H1 (cell line): ENCODE measurements at regions not wholly inside any gene's neighbourhood (a gene's known extent, or its start where the extent isn't known, plus 50 kb on each side); places are given as distances from the start of the nearest gene placed in this dataset.

Experiments
- CTCF ChIA-PET: fragments of 300-600 bp; sonication (Branson Sonifier 250); formaldehyde crosslinking; loops from one replicate; lab custom pipeline; 2021; ENCODE audit not compliant: partially characterized antibody; lab: Charles Lee
- POLR2A ChIA-PET: fragments of 300-600 bp; sonication (Branson Sonifier 250); formaldehyde crosslinking; loops from one replicate; lab custom pipeline; 2021; ENCODE audit warnings: inconsistent platforms; ENCODE audit not compliant: partially characterized antibody; lab: Charles Lee
- DNase-seq, 2 experiments: peaks; one replicate each; pipeline versions ENCODE4 v3.0.0 to v3.0.0-alpha.2; 2010 to 2022; ENCODE audit warnings: low spot score in 2 of 2, low read depth in 1 of 2, mixed read lengths in 1 of 2
- FAIRE-seq: peaks from 2 replicates; lab custom pipeline; 2011; peaks lifted over from hg19 to GRCh38; lab: Jason Lieb, UNC
- H2AFZ ChIP-seq: 2 replicates; pipeline ENCODE4 v1.8.1; 2012; ENCODE audit warnings: low read length, inconsistent platforms
- H2AK5ac ChIP-seq: 2 replicates; pipeline ENCODE4 v1.6.1; 2013; ENCODE audit warnings: low read depth, low read length
- H2BK120ac ChIP-seq: replicated peaks from 2 replicates; pipeline ENCODE3; 2013; ENCODE audit warnings: low read depth, low read length, inconsistent platforms
- H2BK12ac ChIP-seq: 2 replicates; pipeline ENCODE4 v1.6.1; 2013; ENCODE audit warnings: low read depth, low read length
- H2BK15ac ChIP-seq: 2 replicates; pipeline ENCODE4 v1.6.1; 2013; ENCODE audit warnings: low read length
- H2BK20ac ChIP-seq: 2 replicates; pipeline ENCODE4 v1.6.1; 2013; ENCODE audit warnings: low read length
- H2BK5ac ChIP-seq: 2 replicates; pipeline ENCODE4 v1.6.1; 2013; ENCODE audit warnings: low read depth, low read length
- H3K14ac ChIP-seq: 2 replicates; pipeline ENCODE4 v1.6.1; 2013; ENCODE audit warnings: inconsistent platforms; ENCODE audit not compliant: insufficient read length
- H3K18ac ChIP-seq: 2 replicates; pipeline ENCODE4 v1.6.1; 2013; ENCODE audit warnings: low read length; ENCODE audit errors: extremely low read depth
- H3K23ac ChIP-seq: 2 replicates; pipeline ENCODE4 v1.6.1; 2013; ENCODE audit warnings: inconsistent platforms; ENCODE audit not compliant: insufficient read length
- H3K23me2 ChIP-seq: 2 replicates; pipeline ENCODE4 v1.6.1; 2013; ENCODE audit warnings: low read depth, low read length
- H3K27ac ChIP-seq: 2 replicates; pipeline ENCODE4 v1.6.1; 2011; ENCODE audit warnings: low read depth, low read length, inconsistent platforms
- H3K27me3 ChIP-seq, 4 experiments: replicated peaks in 1 of 4; 1 replicate in 1 of 4; 2 replicates in 3 of 4; pipeline versions ENCODE4 v1.6.1 to v1.8.1; 2011 to 2013; ENCODE audit warnings: low read length in 3 of 4, mild to moderate bottlenecking in 3 of 4, inconsistent platforms in 2 of 4, mixed read lengths in 2 of 4, moderate library complexity in 1 of 4; ENCODE audit not compliant: control insufficient read depth in 3 of 4, insufficient read depth in 3 of 4; ENCODE audit errors: extremely low read depth in 1 of 4
- H3K36me3 ChIP-seq, 4 experiments: 2 replicates each; pipeline versions ENCODE4 v1.6.1 to v1.8.1; 2011 to 2013; ENCODE audit warnings: mild to moderate bottlenecking in 4 of 4, low read length in 3 of 4, moderate library complexity in 2 of 4, control low read depth in 1 of 4, inconsistent platforms in 1 of 4; ENCODE audit not compliant: insufficient read depth in 4 of 4, control insufficient read depth in 2 of 4
- H3K4ac ChIP-seq: replicated peaks from 2 replicates; pipeline ENCODE3; 2013; ENCODE audit warnings: low read length, low read depth, mixed read lengths, inconsistent platforms; ENCODE audit not compliant: insufficient read length
- H3K4me1 ChIP-seq, 4 experiments: replicated peaks in 1 of 4; 1 replicate in 1 of 4; 2 replicates in 3 of 4; pipeline versions ENCODE4 v1.6.1 to v1.8.1; 2011 to 2013; ENCODE audit warnings: low read length in 3 of 4, inconsistent platforms in 2 of 4, mixed read lengths in 1 of 4; ENCODE audit not compliant: insufficient read depth in 4 of 4, control insufficient read depth in 3 of 4
- H3K4me2 ChIP-seq, 2 experiments: 2 replicates each; pipeline versions ENCODE4 v1.6.1 to v1.8.1; 2011 to 2013; ENCODE audit warnings: low read depth in 2 of 2, low read length in 2 of 2, control low read depth in 1 of 2, inconsistent platforms in 1 of 2, mild to moderate bottlenecking in 1 of 2; ENCODE audit not compliant: insufficient read depth in 1 of 2
- H3K4me3 ChIP-seq, 4 experiments: fragments of 200-600, 300-600 bp in 1 of 4; sonication (generic), shearing (Covaris generic), sonication (Bioruptor Twin) in 1 of 4; 2 replicates each; pipeline versions ENCODE4 v1.5.1 to v1.8.1; 2011 to 2016; ENCODE audit warnings: low read length in 4 of 4, low read depth in 3 of 4, control low read depth in 2 of 4, inconsistent platforms in 2 of 4, mild to moderate bottlenecking in 2 of 4, mixed read lengths in 1 of 4, moderate library complexity in 1 of 4; ENCODE audit not compliant: insufficient read depth in 2 of 4; ENCODE audit errors: extremely low read depth in 1 of 4
- H3K56ac ChIP-seq: replicated peaks from 2 replicates; pipeline ENCODE3; 2013; ENCODE audit warnings: low read depth, mild to moderate bottlenecking, mixed read lengths, low read length, inconsistent platforms; ENCODE audit not compliant: insufficient read length
- H3K79me1 ChIP-seq: 2 replicates; pipeline ENCODE4 v1.6.1; 2013; ENCODE audit warnings: low read depth, low read length, control low read depth
- H3K79me2 ChIP-seq, 2 experiments: 2 replicates each; pipeline versions ENCODE4 v1.6.1 to v1.8.1; 2012 to 2013; ENCODE audit warnings: low read length in 2 of 2, mild to moderate bottlenecking in 2 of 2, inconsistent platforms in 1 of 2; ENCODE audit not compliant: insufficient read depth in 2 of 2, control insufficient read depth in 1 of 2
- H3K9ac ChIP-seq, 4 experiments: replicated peaks in 1 of 4; 1 replicate in 1 of 4; 2 replicates in 3 of 4; pipeline versions ENCODE4 v1.6.1 to v1.8.1; 2011 to 2013; ENCODE audit warnings: low read depth in 3 of 4, low read length in 3 of 4, control low read depth in 2 of 4, mild to moderate bottlenecking in 2 of 4, moderate library complexity in 2 of 4, inconsistent platforms in 1 of 4; ENCODE audit errors: extremely low read depth in 1 of 4
- H3K9me3 ChIP-seq, 2 experiments: 2 replicates each; pipeline versions ENCODE4 v1.6.1 to v1.8.1; 2012 to 2013; ENCODE audit warnings: mild to moderate bottlenecking in 2 of 2, moderate library complexity in 2 of 2, control low read depth in 1 of 2, inconsistent platforms in 1 of 2, low read depth in 1 of 2, low read length in 1 of 2, mixed read lengths in 1 of 2; ENCODE audit not compliant: insufficient read depth in 2 of 2
- H4K20me1 ChIP-seq, 2 experiments: replicated peaks in 1 of 2; 2 replicates each; pipeline versions ENCODE3 to v1.8.1; 2011 to 2013; ENCODE audit warnings: inconsistent platforms in 2 of 2, low read length in 2 of 2, mild to moderate bottlenecking in 1 of 2; ENCODE audit not compliant: insufficient read depth in 2 of 2, control insufficient read depth in 1 of 2
- H4K5ac ChIP-seq: 2 replicates; pipeline ENCODE4 v1.6.1; 2013; ENCODE audit warnings: low read length, low read depth, mixed read lengths, inconsistent platforms; ENCODE audit not compliant: insufficient read length
- H4K8ac ChIP-seq: 2 replicates; pipeline ENCODE4 v1.8.0; 2013; ENCODE audit warnings: mild to moderate bottlenecking, moderate library complexity, low read length, inconsistent platforms; ENCODE audit not compliant: insufficient read depth; ENCODE audit errors: extremely low read depth
- H4K91ac ChIP-seq: replicated peaks from 2 replicates; pipeline ENCODE3; 2013; ENCODE audit warnings: low read length, mixed read lengths, inconsistent platforms; ENCODE audit not compliant: insufficient read length
- CHD1 ChIP-seq: IDR thresholded peaks from 2 replicates; pipeline ENCODE4 v1.6.1; 2012; ENCODE audit warnings: low read depth, low read length, improper control_type of control experiment
- EZH2 ChIP-seq: fragments of 200-600 bp; sonication (generic); IDR thresholded peaks from 2 replicates; pipeline ENCODE4 v1.7.1; 2012; ENCODE audit warnings: low read depth, mild to moderate bottlenecking, moderate library complexity, low read length, inconsistent platforms; ENCODE audit not compliant: severe bottlenecking
- GTF2F1 ChIP-seq: IDR thresholded peaks from 2 replicates; pipeline ENCODE4 v1.6.1; 2012; ENCODE audit warnings: low read depth, low read length, improper control_type of control experiment, borderline replicate concordance
- JUND ChIP-seq: IDR thresholded peaks from 2 replicates; pipeline ENCODE4 v1.6.1; 2011; ENCODE audit warnings: mild to moderate bottlenecking, improper control_type of control experiment, low read length
- KDM5A ChIP-seq: fragments of 200-600 bp; IDR thresholded peaks from 2 replicates; pipeline ENCODE4 v1.7.1; 2012; ENCODE audit warnings: mild to moderate bottlenecking, low read length, inconsistent platforms, mixed read lengths
- POLR2AphosphoS5 ChIP-seq: IDR thresholded peaks from 2 replicates; pipeline ENCODE4 v1.6.1; 2011; ENCODE audit warnings: low read depth, low read length
- SAP30 ChIP-seq: fragments of 300-600 bp; sonication (generic); IDR thresholded peaks from 2 replicates; pipeline ENCODE4 v1.7.1; 2012; ENCODE audit warnings: low read length, moderate library complexity, mild to moderate bottlenecking, inconsistent platforms; ENCODE audit not compliant: insufficient read depth, insufficient replicate concordance
- SIX5 ChIP-seq: IDR thresholded peaks from 2 replicates; pipeline ENCODE4 v1.6.1; 2011; ENCODE audit warnings: mild to moderate bottlenecking, low read depth, low read length
- SP2 ChIP-seq: IDR thresholded peaks from 2 replicates; pipeline ENCODE4 v1.6.1; 2012; ENCODE audit warnings: mild to moderate bottlenecking, low read length, inconsistent platforms

DNA sequence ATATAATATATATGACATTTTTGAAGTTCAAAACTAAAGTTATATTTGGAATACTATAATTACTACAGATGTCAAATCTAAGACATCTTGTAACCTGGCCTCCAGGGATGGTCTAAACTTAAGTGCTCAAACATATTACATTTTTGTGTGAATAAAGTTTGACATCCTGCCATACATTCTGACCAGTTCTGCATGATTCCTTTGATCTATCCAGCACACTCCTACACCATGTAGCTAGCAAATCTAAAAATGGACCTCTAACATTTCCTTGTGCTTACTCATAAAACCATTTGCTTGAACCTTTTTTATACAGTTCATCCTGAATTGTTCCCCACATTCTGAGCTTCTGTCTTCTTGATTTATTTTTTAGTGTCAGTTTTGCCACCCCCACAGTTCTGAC is 294.3 kb upstream of the ZNF804A start:
- no peak overlapping the region for H3K4ac ChIP-seq
- no peak overlapping the region for H3K4me3 ChIP-seq
- H3K4me1 ChIP-seq, result no peaks in the 10 kb centered on the region
- H2BK120ac ChIP-seq, result no peak overlapping the region
- H2BK15ac ChIP-seq, result no peak overlapping the region
- H3K27ac ChIP-seq, result no peak overlapping the region
- H3K9ac ChIP-seq, result no peak overlapping the region
- H3K23me2 ChIP-seq, result no peaks in the 10 kb centered on the region
- ChIA-PET POLR2A (no interaction called here), CTCF (no interaction called here)
- TF ChIP-seq KDM5A (no peak), EZH2 (no peak), CHD1 (no peak), POLR2AphosphoS5 (no peak), SIX5 (no peak), SAP30 (no peak), SP2 (no peak), JUND (no peak), GTF2F1 (no peak)
- no peak overlapping the region for H2BK12ac ChIP-seq
- no peak overlapping the region for H2BK20ac ChIP-seq
- no peaks in the 10 kb centered on the region for H3K36me3 ChIP-seq
- no peak overlapping the region for H2BK5ac ChIP-seq
- H4K20me1 ChIP-seq, result no peaks in the 10 kb centered on the region
- H3K79me1 ChIP-seq, result no peaks in the 10 kb centered on the region
- H3K27me3 ChIP-seq, result peaks cover 0 to 1% (median 0%) of the 10 kb centered on the region in 4 experiments; a peak in 1 of 7 replicates
- no peak overlapping the region for H2AK5ac ChIP-seq
- H3K18ac ChIP-seq, result no peak overlapping the region
- no peak overlapping the region for H3K4me2 ChIP-seq
- no peak overlapping the region for H3K14ac ChIP-seq
- H2AFZ ChIP-seq, result no peak overlapping the region
- DNase-seq (no peak), FAIRE-seq (no peak)
- no peak overlapping the region for H3K23ac ChIP-seq
- no peaks in the 10 kb centered on the region for H3K9me3 ChIP-seq
- no peak overlapping the region for H3K56ac ChIP-seq
- H4K8ac ChIP-seq, result no peak overlapping the region
- no peak overlapping the region for H4K91ac ChIP-seq
- no peaks in the 10 kb centered on the region for H3K79me2 ChIP-seq
- H4K5ac ChIP-seq, result no peak overlapping the region
